ENCODE measurements at regions not wholly inside any gene's neighbourhood (a gene's known extent, or its start where the extent isn't known, plus 50 kb on each side); places are given as distances from the start of the nearest gene placed in this dataset.
"Not testable (repeated sequence)": the region's sequence is repeated elsewhere in the genome, so short reads cannot be mapped to it uniquely, and the experiment has no call there.

- DNase-seq, result no peak
Measured at GRCh38 chr3:87706176-87706575, 352.6 kb downstream of the CGGBP1 start.

DNA sequence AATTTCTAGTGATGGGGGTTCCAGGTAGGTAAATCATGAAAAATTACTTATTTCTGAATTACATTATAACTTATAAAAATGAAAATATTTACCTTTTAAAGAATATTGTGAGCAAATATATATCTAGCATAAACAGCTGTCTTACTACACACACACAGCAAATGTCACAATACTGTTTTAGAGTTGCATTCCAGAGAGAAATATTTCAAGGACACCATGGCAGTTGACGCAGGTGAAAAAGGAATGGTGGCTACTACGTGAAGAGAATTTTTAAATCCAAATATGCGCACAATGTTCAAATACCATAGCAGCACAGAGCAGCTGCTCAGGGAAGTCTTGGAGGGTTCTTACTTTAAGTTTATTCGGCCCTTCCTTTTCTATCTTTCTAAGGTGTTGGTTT, 356.2 kb downstream of the CGGBP1 start:
- DNase-seq, result no peak

DNA sequence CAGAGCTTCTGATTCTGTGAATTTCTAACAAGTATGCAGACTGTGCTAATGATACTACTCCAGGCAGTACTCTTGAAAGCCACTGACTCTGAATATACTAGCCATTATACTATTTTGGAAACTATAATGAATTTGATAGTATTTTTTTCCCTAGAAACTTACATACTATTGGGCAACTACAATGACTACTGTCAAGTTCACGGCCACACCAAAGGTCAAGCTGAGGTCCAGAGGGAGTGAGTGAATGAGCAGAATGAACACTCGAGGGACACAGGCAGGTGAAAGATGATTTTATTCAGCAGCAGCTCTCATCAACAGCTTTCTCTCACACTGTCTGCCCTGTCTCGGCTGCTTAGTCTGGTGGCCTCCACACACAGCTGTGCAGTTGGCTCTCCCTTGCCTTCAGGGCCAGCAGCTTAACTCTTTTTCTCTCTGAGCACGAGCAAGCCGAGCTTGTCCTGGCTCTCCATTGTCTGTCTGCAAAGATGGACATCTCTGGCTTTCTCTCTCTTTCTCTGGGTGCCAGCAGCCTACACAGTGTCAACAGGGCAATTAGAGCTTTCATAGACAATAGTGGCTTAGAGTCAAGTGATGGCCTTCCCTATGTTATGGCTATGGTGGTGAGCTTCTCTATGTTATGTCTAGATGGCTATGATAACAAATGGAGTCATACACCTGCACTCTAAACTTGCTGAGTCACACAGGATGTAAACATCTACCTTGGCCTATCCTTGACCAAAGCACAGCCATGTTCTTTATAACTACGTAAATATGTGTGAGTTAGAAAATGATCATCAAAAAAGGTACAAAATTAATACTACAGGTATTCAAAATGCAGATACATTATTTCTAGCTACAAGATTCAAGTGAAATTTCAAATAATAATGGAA, 362.4 kb downstream of the CGGBP1 start:
- peak; percentile 11 for DNase-seq

DNA sequence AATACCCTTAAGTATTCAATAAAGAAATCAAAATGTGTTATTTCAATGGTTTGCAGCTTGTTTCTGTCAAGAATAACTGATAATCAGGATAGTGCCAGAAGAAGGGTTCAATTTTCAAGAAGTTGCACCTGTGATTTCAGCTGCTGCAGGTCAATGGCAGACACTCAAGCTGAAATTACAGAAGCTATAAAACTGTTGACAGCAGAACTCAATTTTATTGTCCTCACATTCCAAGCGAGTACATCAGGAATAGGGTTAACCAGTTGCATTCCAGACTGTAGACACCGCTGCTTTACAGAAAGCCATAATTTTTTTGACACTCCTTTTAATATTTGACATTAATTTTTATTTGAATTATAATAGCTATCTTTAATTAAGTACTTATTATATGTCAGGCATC, 364.1 kb downstream of the CGGBP1 start:
- DNase-seq, result no peak

DNA sequence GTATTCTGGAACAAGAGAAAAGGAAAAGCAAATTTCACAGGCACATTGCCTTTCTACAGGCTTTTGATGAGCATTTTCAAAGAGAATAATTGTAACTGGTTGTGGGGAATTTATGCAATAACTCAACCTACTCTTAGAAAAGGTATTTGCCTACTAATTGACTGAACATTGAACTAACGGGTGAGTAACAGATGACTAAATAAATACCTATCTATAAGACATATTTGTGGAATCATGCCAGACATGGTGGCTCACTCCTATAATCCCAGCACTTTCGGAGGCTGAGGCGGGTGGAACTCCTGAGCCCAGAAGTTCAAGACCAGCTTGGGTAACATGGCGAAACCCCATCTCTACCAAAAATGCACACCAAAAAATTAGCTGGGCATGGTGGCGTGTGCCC, 367.7 kb downstream of the CGGBP1 start:
- no peak for DNase-seq

- DNase-seq, result not testable (repeated sequence)
Measured at GRCh38 chr3:87678984-87679660, 379.7 kb downstream of the CGGBP1 start.

DNA sequence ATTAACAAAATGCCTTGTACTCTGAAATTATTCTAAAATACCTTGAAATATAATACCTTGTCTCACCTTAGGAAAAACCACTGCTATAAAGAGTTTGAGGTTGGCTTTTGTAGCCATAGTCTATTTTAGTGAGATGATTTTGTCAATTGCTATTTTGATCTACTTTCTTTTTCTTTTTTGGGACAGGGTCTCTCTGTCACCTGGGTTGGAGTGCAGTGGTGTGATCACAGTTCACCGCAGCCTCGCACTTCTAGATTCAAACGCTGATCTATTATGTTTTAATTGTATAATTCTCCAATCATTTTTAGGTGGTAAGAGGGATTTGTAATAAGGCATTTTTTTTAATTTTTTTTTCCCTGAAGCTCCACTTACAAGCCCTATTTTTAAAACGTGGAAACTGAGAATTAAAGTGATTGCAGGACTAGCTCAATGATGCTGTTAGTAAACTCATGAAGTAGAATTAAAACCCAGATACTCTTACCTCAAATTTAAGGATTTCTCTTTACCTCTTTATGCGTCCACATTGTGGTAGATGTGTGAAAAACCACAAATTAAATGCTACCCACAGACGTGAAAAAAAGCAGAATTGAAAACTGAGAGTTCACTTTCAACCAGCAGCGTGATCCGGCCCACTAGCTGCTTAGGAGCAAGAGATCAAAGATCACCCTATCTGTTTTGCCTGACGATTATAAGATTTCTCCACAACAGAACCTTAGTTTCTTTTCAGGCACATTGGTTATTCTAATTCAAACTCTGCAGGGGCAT, 384.2 kb downstream of the CGGBP1 start:
- DNase-seq, result no peak

DNA sequence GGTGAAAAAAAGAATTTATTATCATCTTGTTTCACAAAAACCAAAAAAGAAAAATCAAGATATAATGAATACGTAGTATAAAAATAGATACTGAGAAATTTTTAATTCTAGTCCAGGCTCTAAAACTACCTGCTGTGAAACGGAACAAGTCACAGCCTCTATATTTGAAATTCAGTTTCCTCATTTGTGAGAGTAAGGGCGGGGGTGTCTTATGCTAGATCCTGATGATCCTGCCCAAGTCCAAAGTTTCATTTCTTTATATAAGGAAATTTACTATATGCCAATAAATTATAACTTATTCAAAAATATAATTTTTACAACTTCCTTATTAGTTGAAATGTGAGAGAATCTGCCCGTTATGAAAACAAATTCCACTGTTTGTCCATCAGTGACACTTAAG, 385.7 kb downstream of the CGGBP1 start:
- no peak for DNase-seq

DNA sequence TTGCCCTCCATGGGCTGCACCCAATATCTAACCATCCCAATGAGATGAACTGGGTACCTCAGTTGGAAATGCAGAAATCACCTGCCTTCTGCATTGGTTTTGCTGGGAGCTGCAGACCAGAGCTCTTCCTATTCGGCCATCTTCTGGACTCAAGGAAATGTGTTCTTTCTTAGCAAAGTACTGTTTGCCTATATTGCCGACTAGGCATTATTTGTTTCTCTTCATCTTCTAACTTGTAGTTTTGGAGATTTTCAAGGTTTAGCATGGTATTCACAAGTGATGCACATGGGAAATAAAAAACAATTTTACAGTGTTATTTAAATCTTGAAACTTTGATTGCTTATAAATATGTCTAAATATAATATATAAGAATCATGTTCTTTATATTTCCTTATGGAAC, 377.8 kb upstream of the POU1F1 start:
- DNase-seq, result no peak

DNA sequence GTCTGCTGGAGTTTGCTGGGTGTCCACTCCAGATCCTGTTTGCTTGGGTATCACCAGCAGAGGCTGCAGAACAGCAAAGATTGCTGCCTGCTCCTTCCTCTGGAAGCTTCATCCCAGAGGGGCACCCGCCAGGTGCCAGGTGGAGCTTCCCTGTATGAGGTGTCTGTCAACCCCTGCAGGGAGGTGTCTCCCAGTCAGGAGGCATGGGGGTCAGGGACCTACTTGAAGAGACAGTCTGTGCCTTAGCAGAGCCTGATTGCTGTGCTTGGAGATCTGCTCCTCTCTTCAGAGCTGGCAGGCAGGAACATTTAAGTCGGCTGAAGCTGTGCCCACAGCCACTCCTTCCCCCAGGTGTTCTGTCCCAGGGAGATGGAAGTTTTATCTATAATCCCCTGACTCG, 376.8 kb upstream of the POU1F1 start:
- not testable (repeated sequence) for DNase-seq

- DNase-seq, result no peak
Measured at GRCh38 chr3:87634426-87634825, 358.0 kb upstream of the POU1F1 start.

DNA sequence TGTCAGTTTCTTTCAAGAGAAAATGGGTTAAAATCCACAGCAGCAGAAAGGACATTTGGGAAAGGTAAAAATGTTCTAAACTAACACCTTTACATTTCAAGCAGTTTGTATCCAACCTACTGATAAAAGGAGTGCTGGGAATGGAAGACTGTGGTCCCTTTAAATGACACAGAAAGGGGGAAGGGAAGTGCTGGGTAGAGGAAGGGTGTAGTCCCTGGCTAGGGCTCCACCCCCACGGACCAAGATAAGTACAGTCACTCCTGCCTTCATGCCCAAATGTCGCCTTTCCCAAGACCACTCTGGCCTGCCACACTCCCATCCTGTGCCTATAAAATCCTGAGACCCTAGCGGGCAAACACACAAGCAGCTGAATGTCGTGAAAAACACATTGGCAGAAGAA, 350.9 kb upstream of the POU1F1 start:
- DNase-seq, result no peak

GRCh38 chr3:87626546-87626945, 350.2 kb upstream of the POU1F1 start:
- no peak for DNase-seq

DNA sequence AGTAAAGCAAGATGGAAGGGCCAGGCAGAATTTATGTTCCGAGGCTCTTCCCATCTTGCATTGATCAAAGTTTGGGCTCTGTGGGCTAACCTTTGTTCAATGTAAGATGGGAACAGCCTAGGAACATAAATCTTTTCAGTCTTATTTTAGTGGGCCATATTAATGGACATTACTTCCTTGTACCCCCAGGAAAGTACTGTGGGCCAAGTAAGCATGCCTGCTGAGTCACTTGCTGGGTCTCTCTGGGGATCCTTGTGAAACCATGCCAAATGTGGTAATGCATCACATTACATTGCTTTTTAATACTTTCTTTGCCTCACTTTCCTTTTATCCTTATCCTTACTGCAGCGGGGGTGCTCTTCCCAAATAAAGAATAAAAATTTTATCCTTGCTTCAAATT, 349.5 kb upstream of the POU1F1 start:
- DNase-seq, result no peak

DNA sequence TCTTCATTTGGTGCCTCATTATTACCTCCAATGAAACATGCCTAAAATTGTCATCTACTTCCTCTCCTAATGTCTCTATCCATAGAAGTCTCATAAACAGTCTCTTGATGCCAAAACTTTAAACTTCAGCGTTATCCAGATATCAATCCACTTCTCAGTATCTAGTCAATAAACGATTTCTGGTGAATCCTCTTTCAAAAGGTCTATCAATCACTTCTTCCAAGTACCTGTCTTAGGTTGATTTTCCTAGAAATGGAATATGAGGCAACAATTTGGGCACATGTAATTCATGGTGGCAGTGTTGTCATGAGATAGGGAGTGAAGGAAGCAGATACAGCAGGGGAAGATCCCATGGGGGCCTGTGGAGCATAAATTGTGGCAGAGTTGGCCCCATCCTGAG, 348.5 kb upstream of the POU1F1 start:
- DNase-seq, result no peak

- no peak for DNase-seq
Measured at GRCh38 chr3:87621667-87622066, 345.3 kb upstream of the POU1F1 start.

DNA sequence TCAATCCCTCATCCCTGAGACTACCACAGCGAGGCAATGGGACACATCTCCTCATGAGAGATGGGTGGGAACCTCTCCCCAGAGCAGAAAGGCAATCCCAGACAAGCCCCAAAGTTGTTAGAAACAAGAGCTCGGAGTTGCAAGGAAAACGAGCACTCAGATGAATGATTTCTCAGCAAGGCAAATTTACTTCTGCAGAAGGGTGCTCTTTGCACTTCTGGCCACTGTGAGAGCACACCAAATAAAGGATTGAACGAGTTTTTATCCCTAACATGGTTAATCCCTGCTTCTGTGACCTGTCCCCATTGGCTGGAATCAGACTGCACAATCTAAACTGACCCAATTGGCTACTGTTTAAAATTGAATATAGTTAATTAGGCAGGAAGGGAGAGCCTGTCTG, 339.1 kb upstream of the POU1F1 start:
- DNase-seq, result no peak

GRCh38 chr3:87614998-87615397, 338.6 kb upstream of the POU1F1 start:
- DNase-seq, result no peak

DNA sequence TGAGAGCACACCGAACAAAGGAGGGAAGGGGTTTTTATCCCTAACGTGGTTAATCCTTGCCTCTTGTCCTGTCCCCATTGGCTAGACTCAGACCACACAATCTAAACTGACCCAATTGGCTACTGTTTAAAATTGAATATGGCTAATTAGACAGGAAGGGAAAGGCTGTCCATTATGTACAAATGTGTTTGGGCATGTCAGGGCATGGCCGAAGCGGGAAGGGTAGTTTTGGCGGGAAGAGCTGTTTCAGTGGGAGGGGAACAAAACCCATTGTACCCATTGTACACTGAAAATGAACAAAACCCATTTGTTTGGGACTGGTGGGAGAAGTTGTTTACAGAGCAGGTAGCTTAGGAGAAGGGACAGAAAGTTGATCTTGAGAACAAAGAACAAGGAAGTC, 330.9 kb upstream of the POU1F1 start:
- no peak for DNase-seq

DNA sequence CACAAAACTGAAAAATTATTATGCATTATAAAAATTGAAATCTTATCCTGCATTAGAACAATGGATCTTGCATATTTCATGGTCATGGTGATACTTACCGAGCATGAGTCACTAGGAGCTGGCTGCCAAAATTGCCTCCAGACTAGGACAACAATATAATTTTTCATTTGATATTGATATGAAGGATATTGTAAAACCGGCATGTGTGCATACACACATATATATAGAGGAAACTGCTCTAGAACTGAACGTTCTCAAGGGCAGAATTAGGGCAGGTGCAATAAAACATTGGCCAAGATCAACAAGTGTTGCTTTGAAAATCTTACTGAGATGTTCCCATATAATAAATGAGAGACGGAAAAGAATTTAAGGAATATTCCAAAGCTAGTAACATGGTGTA, 319.4 kb upstream of the POU1F1 start:
- DNase-seq, result no peak

DNA sequence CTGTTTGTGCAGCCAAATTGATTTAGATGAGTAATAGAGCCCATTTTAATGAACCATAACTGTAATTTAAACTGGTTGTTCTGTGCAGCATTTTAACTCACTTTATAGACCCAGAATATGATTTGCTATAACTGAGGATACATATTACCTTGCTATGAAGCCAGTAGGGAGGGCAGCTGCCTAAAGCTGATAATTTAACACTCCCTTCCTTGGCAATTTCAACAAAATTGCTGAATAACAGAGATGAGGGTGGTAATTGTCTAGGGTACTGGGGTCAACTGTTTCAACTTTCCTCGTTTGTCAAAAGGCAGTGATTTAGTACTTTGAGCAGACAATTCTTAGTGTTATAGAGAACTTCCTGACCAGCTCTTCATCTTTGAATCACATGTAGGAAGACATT, 304.9 kb upstream of the POU1F1 start:
- no peak for DNase-seq

DNA sequence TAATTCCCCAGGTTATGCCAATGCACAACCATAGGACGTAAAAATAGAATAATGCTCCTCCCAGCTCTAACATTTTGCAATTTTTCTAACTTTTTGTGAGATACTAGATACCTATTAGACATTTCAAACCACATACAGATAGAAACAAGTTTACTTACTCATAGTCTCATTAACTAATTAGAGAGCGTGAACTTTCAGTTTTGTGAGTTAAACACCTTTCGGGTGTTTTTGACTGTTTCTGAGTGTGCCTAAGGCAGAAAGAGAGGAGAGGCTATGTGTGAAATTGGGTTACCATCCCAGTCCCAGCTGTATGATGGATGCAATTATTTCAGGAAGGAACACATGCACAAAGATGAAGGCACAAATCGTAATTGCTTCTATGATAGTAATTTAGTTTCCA, 300.4 kb upstream of the POU1F1 start:
- no peak for DNase-seq

DNA sequence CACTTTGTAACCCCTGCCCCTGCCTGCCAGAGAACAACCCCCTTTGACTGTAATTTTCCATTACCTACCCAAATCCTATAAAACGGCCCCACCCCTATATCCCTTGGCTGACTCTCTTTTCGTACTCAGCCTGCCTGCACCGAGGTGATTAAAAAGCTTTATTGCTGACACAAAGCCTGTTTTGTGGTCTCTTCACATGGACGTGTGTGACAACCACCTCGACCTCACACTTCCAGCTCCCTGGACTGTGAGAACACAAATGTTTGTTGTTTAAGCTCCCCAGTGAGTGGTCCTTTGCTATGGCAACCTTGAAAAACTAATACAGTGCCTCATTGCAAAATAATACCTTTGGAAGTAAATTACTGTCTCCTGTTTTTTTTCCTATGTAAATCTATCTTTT, 299.2 kb upstream of the POU1F1 start:
- no peak for DNase-seq

DNA sequence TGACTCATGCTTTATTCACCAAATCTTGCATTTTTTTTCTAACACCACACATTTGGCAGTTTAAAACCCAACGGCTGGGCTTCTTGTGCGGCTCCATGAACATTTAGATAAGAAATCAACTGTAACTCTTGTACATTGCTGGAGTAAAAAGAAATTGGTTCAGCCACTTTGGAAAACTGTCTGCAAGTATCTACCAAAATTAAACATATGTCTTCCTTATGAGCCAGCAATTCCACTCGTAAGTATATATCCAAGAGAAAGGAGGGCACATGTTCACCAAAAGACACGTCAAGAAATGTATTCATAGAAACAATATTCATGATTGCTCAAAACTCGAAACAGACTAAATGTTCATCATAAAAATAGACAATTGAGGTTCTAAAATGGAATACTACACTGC, 291.9 kb upstream of the POU1F1 start:
- DNase-seq, result no peak

Data from DMS153 (cell line).